HG03066 (cell line): ENCODE measurements at regions not wholly inside any gene's neighbourhood (a gene's known extent, or its start where the extent isn't known, plus 50 kb on each side); places are given as distances from the start of the nearest gene placed in this dataset.

ENCODE experiments used
- ATAC-seq: cut with Tn5 transposase; IDR thresholded peaks from one replicate; pipeline ENCODE4 v1.9.1; 2021; ENCODE audit warnings: low read depth; ENCODE audit not compliant: unreplicated experiment

- ATAC-seq: no peak
These were observed 642.4 kb upstream of the SGCG start for GRCh38 chr13:22538400-22538799.

GRCh38 chr13:22549126-22549525 is 631.7 kb upstream of the SGCG start:
- no peak for ATAC-seq

- no peak for ATAC-seq
These were observed 619.2 kb upstream of the SGCG start for GRCh38 chr13:22561581-22561980.

- ATAC-seq: no peak
These were observed 618.7 kb upstream of the SGCG start for GRCh38 chr13:22562116-22562515.

GRCh38 chr13:22563272-22563671 is 617.5 kb upstream of the SGCG start:
- ATAC-seq: no peak

- ATAC-seq: no peak
These were observed 611.0 kb upstream of the SGCG start for GRCh38 chr13:22569811-22570210.

GRCh38 chr13:22589880-22590279 is 590.9 kb upstream of the SGCG start:
- no peak for ATAC-seq

- ATAC-seq: no peak
These were observed 588.3 kb upstream of the SGCG start for GRCh38 chr13:22592515-22592914.

- ATAC-seq: no peak
These were observed 586.7 kb upstream of the SGCG start for GRCh38 chr13:22594041-22594440.

- no peak for ATAC-seq
These were observed 584.5 kb upstream of the SGCG start for GRCh38 chr13:22596171-22596863.

- ATAC-seq: no peak
These were observed 581.6 kb upstream of the SGCG start for GRCh38 chr13:22599156-22599555.

GRCh38 chr13:22618002-22618401 is 562.8 kb upstream of the SGCG start:
- ATAC-seq: no peak

- ATAC-seq: no peak
These were observed 555.1 kb upstream of the SGCG start for GRCh38 chr13:22625691-22626090.

GRCh38 chr13:22629374-22629773 is 551.4 kb upstream of the SGCG start:
- ATAC-seq: no peak

- no peak for ATAC-seq
These were observed 538.7 kb upstream of the SGCG start for GRCh38 chr13:22642088-22642487.

GRCh38 chr13:22644941-22645340 is 535.8 kb upstream of the SGCG start:
- no peak for ATAC-seq

GRCh38 chr13:22647156-22647850 is 533.5 kb upstream of the SGCG start:
- no peak for ATAC-seq

- ATAC-seq: no peak
These were observed 532.4 kb upstream of the SGCG start for GRCh38 chr13:22648320-22648801.

GRCh38 chr13:22652796-22653195 is 528.0 kb upstream of the SGCG start:
- no peak for ATAC-seq

GRCh38 chr13:22653866-22654265 is 526.9 kb upstream of the SGCG start:
- ATAC-seq: no peak

- no peak for ATAC-seq
These were observed 525.5 kb upstream of the SGCG start for GRCh38 chr13:22655106-22655852.
